HG03378 (cell line): ENCODE measurements at regions not wholly inside any gene's neighbourhood (a gene's known extent, or its start where the extent isn't known, plus 50 kb on each side); places are given as distances from the start of the nearest gene placed in this dataset.

Experiments used
- ATAC-seq: cut with Tn5 transposase; IDR thresholded peaks from one replicate; pipeline ENCODE4 v1.9.1; 2021; ENCODE audit warnings: mild to moderate bottlenecking, moderate library complexity; ENCODE audit not compliant: unreplicated experiment

GRCh38 chr5:167694325-167695147 lies 596.9 kb upstream of the WWC1 start:
- ATAC-seq: no peak

DNA sequence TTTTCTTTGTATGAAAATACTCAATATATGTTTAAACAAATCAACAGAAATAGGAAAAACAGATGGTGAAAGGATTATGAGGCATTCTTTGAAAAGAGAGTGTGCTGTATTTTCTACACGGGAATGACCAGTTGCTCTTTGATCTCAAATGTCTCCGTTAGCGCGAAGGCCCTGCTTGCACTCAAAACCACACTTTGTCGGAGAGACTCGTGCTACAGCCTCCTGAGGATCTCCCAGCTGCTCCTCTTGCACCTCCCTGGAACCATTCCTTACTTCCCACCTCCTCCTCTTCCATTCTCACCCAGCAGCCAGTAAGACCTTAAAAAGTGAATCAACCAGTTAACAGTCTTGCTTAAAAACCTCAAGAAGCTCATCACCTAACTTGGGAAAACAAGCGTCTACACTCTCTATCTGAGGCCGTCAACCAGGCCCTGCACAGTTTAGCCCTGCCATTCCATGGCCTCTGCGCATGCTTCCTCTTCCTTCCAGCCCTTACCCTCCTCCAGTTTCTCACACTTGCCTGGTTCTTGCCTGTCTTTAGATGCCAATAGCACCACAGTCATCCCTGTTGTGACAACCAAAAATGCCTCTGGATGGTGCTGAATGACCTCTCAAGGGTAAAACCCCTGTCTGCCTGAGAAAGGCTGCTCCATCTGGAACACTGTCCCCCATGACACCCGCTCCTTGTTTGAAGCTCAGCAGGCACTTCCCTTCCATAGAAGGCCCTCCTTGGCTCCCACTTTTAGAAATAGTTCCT lies 594.7 kb upstream of the WWC1 start:
- ATAC-seq: no peak

GRCh38 chr5:167699432-167699831 lies 592.0 kb upstream of the WWC1 start:
- no peak for ATAC-seq

DNA sequence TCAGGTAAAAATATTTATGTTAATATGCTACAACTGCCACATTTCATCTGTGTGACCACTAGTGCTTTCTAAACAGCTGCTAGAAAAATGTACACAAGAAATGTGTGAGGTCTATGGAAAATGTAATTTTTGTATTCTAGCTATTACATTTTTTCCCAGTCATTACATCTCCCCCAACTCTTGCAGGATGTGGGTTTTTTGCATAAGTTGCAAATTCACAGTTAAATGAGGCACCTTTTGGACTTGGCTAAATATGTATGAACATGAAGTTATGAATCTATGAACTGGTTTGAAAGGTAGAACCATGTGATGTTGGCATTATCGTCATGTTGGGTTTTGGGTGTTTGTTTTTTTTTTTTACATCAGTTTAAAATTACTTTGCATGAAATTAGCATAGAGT lies 590.4 kb upstream of the WWC1 start:
- no peak for ATAC-seq

DNA sequence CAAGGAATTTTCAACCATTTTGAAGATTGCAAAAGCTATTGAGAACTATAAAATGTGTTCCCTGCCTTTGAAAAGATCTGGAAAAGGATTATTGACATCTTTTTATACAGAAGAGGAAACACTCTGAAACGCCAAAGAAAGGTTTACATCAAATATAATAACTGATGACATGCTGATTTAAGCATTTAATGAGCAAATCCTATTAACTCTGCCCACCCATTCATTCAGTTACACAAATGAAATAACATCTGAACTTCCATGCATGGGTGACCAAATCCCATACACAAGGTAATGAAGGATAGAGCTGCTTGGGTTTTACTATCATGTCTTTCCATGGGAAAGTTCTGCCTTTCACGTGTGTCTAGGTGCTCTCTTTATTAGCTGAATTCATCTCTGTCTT lies 589.4 kb upstream of the WWC1 start:
- no peak for ATAC-seq

- ATAC-seq: no peak
Observed at GRCh38 chr5:167708449-167708848, 583.0 kb upstream of the WWC1 start.

GRCh38 chr5:167709625-167710024 lies 581.8 kb upstream of the WWC1 start:
- peak; percentile 65 for ATAC-seq

GRCh38 chr5:167710444-167711073 lies 580.9 kb upstream of the WWC1 start:
- ATAC-seq: no peak

DNA sequence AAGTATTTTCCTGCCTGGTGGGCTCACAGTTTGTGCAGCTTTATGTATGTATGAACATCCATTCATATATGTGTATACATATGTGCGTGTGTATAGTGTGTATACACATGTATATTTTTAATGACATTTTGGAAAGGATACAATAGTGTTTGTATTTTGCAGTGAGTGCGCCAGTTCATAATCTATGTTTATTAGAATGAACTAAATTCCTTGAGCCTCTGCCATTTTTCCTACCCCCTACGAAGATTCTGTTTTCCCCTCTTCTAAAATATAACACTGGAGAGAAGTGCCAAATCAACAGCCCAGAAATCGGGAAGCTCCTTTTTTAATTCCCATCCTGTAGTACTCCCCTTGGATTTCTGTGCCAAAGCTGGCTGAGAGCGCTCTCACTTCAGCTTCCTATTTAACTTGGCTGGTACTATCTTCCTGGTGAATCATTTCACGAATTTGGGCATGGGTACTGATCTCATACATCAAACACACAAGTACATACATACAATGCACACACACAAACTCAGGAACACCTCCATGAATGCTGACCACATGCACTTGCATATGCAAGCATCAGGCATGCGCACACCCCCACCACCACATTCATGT lies 578.4 kb upstream of the WWC1 start:
- ATAC-seq: no peak

- no peak for ATAC-seq
Observed at GRCh38 chr5:167713896-167714295, 577.5 kb upstream of the WWC1 start.

DNA sequence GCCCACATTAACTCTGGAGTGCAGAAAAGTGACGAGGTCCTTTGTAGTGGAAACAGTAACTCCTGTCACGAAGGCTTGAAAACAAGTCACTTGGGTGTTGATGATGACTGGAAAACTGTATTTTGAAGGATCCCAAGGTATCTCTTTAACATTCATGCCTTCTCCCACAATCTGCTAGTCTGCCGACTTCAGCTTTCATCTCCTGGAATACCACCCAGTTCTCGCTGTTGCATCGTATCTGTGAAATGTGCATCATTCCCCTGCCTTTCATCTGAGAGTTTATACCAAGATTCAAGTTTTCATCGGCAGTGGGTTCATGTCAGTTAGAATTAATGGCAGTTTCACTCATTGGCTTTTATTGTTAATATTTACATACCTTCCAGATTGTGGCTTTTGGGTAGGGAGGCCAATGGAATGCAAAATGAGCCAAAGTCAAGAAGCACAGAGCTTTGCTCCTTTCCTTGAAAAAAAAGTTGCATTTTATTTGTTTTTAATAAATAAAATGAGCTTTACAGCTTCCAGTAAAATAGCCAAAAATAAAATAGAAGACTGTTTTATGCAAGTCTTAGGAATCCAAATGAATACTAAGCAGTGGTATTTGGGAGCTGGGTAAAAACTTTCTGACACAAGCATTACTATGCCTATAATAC lies 575.2 kb upstream of the WWC1 start:
- no peak for ATAC-seq

GRCh38 chr5:167720259-167720658 lies 571.2 kb upstream of the WWC1 start:
- no peak for ATAC-seq

GRCh38 chr5:167720676-167721260 lies 570.7 kb upstream of the WWC1 start:
- ATAC-seq: no peak

DNA sequence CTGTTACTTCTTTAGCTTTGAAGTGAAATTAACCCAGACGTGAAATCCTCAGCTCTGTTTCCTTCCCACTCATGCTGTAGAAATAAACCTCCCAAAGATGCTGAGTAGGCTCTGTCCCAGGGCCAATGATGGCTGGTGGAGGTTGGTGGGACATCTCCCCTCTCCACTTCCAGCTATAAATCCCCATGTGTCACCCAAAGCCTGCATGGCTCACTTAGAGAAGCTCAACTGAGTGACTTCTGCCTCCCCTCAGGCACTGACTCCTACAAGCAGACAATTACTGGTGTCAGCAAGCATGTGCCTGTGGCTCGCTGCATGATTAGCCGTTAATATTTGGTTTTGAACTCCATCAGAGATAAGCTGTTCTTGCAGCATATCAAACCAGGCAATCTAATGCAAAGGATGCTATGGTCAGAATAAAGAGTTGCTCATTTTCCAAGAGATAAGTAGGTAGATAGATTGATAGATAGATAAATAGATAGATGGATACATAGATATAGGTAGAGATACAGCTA lies 569.5 kb upstream of the WWC1 start:
- ATAC-seq: no peak

- ATAC-seq: peak; percentile 98
Observed at GRCh38 chr5:167723254-167723871, 568.1 kb upstream of the WWC1 start.

- no peak for ATAC-seq
Observed at GRCh38 chr5:167725264-167725663, 566.2 kb upstream of the WWC1 start.

GRCh38 chr5:167725741-167726140 lies 565.7 kb upstream of the WWC1 start:
- no peak for ATAC-seq

GRCh38 chr5:167726642-167727041 lies 564.8 kb upstream of the WWC1 start:
- no peak for ATAC-seq

DNA sequence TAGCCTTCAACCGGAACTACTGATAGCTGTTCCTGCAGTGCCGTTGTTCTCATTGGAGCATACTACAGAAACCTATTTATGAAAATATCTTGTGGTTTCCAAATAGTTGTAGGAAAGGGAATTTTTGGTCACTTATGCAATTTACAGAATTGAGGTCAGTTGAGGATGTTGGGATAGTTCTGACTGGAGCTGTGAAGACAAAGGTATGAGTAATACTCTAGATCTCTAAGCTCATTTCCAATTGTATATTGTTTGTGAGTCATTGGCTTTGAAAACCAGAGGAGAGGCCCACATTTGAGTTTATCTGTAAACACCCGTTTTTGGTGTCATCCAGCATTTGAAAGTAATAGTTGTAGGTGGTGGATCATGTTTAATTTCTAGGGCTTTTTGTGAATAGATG lies 561.3 kb upstream of the WWC1 start:
- ATAC-seq: no peak

DNA sequence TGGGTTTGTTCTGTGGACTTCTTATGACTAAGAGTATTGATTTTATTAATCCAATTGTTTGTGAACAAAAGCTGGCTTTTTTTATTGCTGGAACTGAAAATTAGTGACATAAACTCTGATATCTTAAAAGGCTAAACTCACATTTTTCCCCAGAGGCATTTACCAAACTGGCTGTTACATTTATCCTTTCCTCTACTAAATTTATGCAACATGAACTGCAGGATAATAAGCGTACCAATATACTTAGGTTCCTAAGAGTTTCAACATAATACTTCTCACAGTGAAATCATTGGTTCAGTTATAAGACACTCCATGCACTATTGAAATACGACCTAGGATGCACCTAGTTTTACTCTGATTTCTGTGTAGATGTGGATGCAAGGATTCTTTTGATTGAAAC lies 560.8 kb upstream of the WWC1 start:
- ATAC-seq: no peak
